Fibroblast of skin of right quadriceps (primary cell): ENCODE measurements at regions not wholly inside any gene's neighbourhood (a gene's known extent, or its start where the extent isn't known, plus 50 kb on each side); places are given as distances from the start of the nearest gene placed in this dataset.
A peak's percentile ranks its signal among the peaks of the same experiment; 100 is the strongest.

Experiments used
- DNase-seq: peaks from one replicate; pipeline ENCODE4 v3.0.0-alpha.2; 2013

DNA sequence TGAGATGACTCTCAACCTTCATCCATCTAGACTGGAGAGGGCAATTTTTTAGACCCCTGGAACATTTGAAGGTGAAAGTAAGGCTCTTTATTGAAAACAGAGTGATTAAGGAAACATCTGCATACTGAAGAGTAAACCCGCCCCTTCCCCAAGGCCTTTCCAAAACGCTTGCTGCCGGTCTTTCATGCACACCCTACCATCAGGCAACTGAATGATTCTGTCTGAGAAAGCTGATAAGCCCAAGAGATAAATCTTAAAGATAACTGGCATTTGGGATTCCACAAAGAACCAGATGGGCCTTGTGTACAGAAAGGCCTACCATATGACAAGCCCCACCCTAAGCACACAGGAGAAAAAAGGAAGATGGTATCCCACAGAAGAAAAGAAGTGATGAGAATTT is 54.4 kb upstream of the PIK3R1 start:
- DNase-seq: no peak

- no peak for DNase-seq
Measured at GRCh38 chr5:68159224-68159951, 56.2 kb upstream of the PIK3R1 start.

GRCh38 chr5:68155940-68156339 is 59.6 kb upstream of the PIK3R1 start:
- no peak for DNase-seq

DNA sequence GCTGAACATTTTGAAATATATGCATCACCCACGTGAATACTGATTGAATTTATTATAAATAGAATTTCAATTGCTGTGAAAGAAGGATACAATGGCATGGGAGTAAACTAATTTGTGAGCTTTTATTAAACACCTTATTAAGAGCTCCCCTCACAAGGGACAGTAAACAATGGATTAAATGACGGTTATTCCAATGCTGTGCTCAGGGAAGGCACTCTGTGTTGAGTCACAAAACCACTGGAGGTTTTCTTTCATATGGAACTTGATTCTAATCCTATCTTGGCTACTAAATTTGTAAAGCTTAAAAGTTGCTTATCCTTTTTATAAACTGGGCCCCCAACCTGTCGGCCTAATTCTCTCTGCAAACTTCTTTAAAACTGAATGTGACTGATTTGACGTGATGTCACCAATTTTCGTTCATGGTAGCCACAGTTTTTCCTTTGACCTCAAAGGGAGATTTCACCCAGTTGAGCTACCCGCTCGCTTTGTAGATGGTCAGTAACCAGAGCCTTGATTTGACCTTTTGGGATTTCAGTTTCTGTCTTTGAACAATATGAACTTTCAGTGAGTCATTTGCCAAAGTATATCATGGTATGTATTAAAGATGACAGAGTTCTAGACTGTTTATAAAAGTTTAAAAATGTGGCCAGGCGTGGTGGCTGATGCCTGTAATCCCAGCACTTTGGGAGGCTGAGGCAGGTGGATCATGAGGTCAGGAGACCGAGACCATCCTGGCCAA is 61.3 kb upstream of the PIK3R1 start:
- no peak for DNase-seq

- no peak for DNase-seq
Measured at GRCh38 chr5:68151812-68152211, 63.7 kb upstream of the PIK3R1 start.

DNA sequence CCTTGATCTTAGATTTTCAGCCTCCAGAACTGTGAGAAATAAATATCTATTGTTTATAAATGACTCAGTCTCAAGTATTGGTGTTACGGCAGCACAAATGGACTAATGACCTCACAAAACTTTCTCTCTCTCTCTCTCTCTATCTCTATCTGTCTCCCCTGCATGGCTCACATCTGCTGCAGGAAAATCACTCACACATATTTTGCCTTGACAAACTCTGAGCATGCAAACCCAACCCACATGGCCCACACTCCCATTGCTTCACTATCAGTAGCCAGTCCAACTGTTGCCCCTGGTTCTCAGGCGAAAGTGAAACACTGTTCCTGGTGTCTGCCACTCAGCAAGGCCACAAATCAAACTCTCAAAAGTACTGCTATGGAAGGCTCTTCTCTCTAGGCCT is 66.4 kb upstream of the PIK3R1 start:
- DNase-seq: no peak

- no peak for DNase-seq
Measured at GRCh38 chr5:68148096-68148495, 67.5 kb upstream of the PIK3R1 start.

GRCh38 chr5:68147659-68148058 is 67.9 kb upstream of the PIK3R1 start:
- DNase-seq: peak; percentile 17

GRCh38 chr5:68141494-68141893 is 74.1 kb upstream of the PIK3R1 start:
- DNase-seq: no peak

GRCh38 chr5:68140763-68141162 is 74.8 kb upstream of the PIK3R1 start:
- no peak for DNase-seq

DNA sequence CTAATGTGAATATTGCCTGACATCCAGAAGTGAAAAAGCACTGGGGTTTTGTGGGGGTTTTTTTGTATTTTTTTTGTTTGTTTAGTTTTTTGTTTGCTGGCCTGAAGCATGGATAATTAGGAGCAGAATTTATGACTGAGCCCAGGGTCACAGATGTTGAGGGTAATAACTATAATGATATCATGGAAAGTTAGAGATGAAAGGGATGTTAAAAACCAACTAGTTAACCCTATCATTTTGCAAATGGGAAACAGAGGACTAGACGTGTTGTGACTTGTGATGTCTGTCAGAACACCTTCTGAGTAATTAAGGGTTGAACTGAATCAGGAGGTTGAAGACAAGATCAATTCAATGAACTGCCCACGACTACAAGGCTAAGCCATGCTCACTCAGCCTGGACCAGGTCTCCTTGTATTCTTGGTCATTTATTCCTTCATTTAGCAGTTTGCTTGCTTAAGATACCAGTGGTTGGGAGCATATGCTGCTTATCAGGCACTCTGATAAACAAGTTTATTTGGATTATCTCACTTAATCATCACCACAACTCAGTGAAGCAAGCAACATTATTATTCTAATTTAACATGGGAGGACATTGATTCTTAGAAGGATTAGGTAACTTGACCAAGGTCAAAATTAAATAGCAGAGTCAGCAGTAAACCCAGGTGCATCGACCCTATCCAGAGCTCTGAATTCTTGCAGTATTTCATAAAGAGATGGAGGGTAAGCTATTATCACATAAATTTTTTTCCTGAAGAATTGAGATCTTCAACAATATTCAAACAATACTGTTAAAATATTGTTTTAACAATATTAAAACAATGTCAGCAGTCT is 75.7 kb upstream of the PIK3R1 start:
- DNase-seq: no peak

- peak; percentile 85 for DNase-seq
Measured at GRCh38 chr5:68137511-68138140, 77.9 kb upstream of the PIK3R1 start.

DNA sequence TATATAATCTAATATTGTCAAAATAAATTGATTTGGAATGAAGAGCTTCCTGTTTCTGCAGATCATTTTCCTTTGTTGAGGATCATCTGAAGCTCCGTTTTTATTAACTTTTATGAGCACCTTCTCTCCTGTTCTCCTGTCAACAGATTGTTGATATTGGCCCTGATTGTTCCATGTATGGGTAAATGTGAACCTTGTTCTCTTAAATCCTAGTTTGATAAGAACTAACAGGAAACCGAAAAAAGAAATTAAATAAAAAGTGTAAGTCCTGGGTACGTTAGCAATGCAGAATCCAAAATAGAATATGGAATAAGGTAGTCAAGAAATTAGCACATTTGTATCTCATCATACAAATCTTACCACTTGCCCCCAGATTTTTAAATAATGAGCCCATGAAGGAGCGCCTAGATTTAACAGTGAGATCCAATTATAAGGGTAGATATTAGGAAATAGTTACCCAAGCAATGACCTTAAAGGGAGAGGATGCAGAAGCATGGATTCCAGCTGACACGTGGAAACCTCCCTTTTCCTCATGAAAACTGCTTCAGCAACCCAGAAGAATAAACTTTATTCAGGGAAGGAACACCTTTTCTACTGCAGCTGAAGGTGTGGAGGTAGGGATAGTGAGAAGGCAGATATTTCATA is 80.8 kb upstream of the PIK3R1 start:
- DNase-seq: no peak

GRCh38 chr5:68134033-68134668 is 81.4 kb upstream of the PIK3R1 start:
- peak; percentile 37 for DNase-seq

DNA sequence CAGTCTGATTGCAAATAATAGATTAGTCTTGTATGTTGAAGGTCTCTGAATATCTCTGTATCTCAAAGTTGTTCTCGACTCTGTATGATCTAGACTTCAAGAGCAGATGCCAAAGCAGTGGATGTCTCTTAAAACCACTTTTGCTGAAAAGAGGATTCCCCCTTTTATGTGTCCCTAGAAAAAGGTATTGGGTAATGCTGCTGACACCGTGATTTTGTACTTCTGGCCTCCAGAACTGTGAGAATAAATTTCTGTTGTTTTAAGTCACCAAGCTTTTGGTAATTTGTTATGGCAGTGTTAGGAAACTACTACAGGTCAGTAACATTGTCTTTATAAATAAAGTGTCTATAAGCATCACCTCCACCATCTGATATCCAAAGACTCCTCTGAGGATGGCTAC is 85.3 kb upstream of the PIK3R1 start:
- DNase-seq: no peak

GRCh38 chr5:68129364-68129763 is 86.2 kb upstream of the PIK3R1 start:
- no peak for DNase-seq

GRCh38 chr5:68126886-68127285 is 88.7 kb upstream of the PIK3R1 start:
- DNase-seq: peak; percentile 35

DNA sequence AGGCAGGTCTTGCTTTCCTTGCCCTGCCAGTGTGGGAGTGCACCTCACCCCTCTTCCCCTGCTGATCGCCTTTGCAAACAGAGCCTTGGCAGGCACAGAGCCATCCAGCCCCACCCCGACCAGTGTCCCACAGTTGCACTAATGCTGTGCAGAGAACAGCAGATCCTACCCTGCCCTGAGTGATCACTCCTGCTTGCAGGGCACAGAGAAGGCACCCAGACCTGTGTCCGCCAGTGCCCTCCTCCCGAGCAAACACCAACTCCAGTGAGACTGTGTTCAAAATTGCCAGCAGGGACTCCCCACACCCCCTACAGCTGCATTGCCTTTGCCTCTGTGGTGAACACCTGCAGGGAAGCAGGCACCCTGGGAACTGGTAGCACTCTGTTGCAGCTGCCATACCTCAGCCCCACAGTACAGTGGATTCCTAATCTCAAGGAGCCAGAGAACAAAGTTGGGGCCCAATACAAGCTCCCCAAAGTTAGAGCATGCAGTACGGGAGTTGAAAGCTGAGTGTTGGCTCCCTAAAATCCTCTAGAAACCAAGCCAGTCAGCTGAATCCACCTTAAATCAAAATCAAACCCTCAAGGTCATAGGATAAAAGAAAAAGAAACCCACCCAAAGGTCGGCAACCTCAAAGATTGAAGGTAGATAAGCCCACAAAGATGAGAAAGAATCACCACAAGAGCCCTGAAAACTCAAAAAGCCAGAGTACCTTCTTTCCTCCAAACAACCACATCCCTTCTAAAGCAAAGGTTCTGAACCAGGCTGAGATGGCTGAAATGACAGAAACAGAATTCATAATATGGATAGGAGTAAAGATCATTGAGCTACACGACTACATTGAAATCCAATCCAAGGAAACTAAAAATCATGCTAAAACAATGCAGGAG is 92.9 kb upstream of the PIK3R1 start:
- no peak for DNase-seq

- DNase-seq: no peak
Measured at GRCh38 chr5:68116868-68117411, 98.6 kb upstream of the PIK3R1 start.

GRCh38 chr5:68116408-68116807 is 99.1 kb upstream of the PIK3R1 start:
- no peak for DNase-seq

DNA sequence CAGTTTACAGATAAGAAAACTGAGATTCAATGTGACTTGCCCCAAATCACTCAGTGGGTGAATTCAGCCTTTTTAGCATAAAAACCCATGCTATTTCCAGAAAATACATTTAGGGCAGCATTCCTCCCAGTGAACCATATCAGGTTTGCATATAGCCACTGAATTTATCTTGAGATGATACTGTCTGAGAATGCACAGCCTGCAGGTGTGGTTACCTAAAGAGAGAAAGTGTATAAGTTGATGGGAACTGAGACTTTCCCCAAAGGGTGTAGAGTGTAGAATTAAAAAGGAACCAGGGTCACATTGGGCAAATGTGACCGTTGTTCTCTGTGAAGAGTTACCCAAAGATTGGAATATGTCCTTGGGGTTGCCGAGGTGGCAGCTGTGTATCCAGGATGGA is 100.0 kb upstream of the PIK3R1 start:
- DNase-seq: no peak
